HG03354 (cell line): ENCODE measurements at regions not wholly inside any gene's neighbourhood (a gene's known extent, or its start where the extent isn't known, plus 50 kb on each side); places are given as distances from the start of the nearest gene placed in this dataset.
A peak's percentile ranks its signal among the peaks of the same experiment; 100 is the strongest.

Experiments
- ATAC-seq: cut with Tn5 transposase; IDR thresholded peaks from one replicate; pipeline ENCODE4 v1.9.1; 2021; ENCODE audit warnings: mild to moderate bottlenecking; ENCODE audit not compliant: unreplicated experiment, poor library complexity, severe bottlenecking

- no peak for ATAC-seq
Measured at GRCh38 chr3:132781922-132782321, 59.7 kb upstream of the NPHP3 start.

- no peak for ATAC-seq
Measured at GRCh38 chr3:132777171-132777570, 55.0 kb upstream of the NPHP3 start.

- peak; percentile 66 for ATAC-seq
Measured at GRCh38 chr3:132773071-132773619, 50.9 kb upstream of the NPHP3 start.

- ATAC-seq = no peak
Measured at GRCh38 chr3:132772252-132772651, 50.0 kb upstream of the NPHP3 start.
